Bone marrow (tissue), 2 donors: ENCODE measurements at regions not wholly inside any gene's neighbourhood (a gene's known extent, or its start where the extent isn't known, plus 50 kb on each side); places are given as distances from the start of the nearest gene placed in this dataset.
"Not testable (repeated sequence)": the region's sequence is repeated elsewhere in the genome, so short reads cannot be mapped to it uniquely, and the experiment has no call there.

Experiments used
- DNase-seq, 2 donors: peaks; one replicate each; lab custom pipeline; 2025; lab: John Stamatoyannopoulos, UW

GRCh38 chr6:67766057-67766456 is 869.0 kb upstream of the ADGRB3 start:
- DNase-seq = no peak

- DNase-seq = no peak
These were observed 876.1 kb upstream of the ADGRB3 start for GRCh38 chr6:67759001-67759400.

GRCh38 chr6:67757465-67758033 is 877.5 kb upstream of the ADGRB3 start:
- DNase-seq = no peak

GRCh38 chr6:67748521-67748920 is 886.6 kb upstream of the ADGRB3 start:
- DNase-seq = no peak

GRCh38 chr6:67736816-67737215 is 898.3 kb upstream of the ADGRB3 start:
- DNase-seq = no peak

GRCh38 chr6:67736161-67736560 is 898.9 kb upstream of the ADGRB3 start:
- no peak for DNase-seq

- DNase-seq = no peak
These were observed 899.5 kb upstream of the ADGRB3 start for GRCh38 chr6:67735623-67736022.

GRCh38 chr6:67722861-67723261 is 912.2 kb upstream of the ADGRB3 start:
- DNase-seq = no peak

GRCh38 chr6:67717281-67717680 is 917.8 kb upstream of the ADGRB3 start:
- no peak for DNase-seq

- no peak for DNase-seq
These were observed 928.7 kb upstream of the ADGRB3 start for GRCh38 chr6:67706388-67706787.

GRCh38 chr6:67698534-67698933 is 936.5 kb upstream of the ADGRB3 start:
- no peak for DNase-seq

GRCh38 chr6:67694127-67694526 is 941.0 kb upstream of the ADGRB3 start:
- DNase-seq = no peak

GRCh38 chr6:67689329-67689728 is 945.8 kb upstream of the ADGRB3 start:
- DNase-seq = no peak

- DNase-seq = no peak
These were observed 947.7 kb upstream of the ADGRB3 start for GRCh38 chr6:67687396-67687795.

GRCh38 chr6:67686225-67686624 is 948.9 kb upstream of the ADGRB3 start:
- not testable (repeated sequence) for DNase-seq

GRCh38 chr6:67683960-67684359 is 951.1 kb upstream of the ADGRB3 start:
- DNase-seq = no peak

- no peak for DNase-seq
These were observed 954.7 kb upstream of the ADGRB3 start for GRCh38 chr6:67680297-67680932.

GRCh38 chr6:67679566-67680296 is 955.4 kb upstream of the ADGRB3 start:
- no peak for DNase-seq

- no peak for DNase-seq
These were observed 958.2 kb upstream of the ADGRB3 start for GRCh38 chr6:67676892-67677291.

GRCh38 chr6:67667637-67668422 is 967.3 kb upstream of the ADGRB3 start:
- no peak for DNase-seq

GRCh38 chr6:67666177-67666964 is 968.7 kb upstream of the ADGRB3 start:
- DNase-seq = no peak

GRCh38 chr6:67664942-67665341 is 970.1 kb upstream of the ADGRB3 start:
- no peak for DNase-seq
